Large intestine (tissue), 3 donors: ENCODE measurements at regions not wholly inside any gene's neighbourhood (a gene's known extent, or its start where the extent isn't known, plus 50 kb on each side); places are given as distances from the start of the nearest gene placed in this dataset.

ENCODE experiments used
- DNase-seq, 2 donors: peaks; one replicate each; pipeline versions ENCODE4 v3.0.0 to v3.0.0-alpha.2; 2013
- H3K27ac ChIP-seq: one replicate; pipeline ENCODE4 v1.5.1; 2013; ENCODE audit warnings: low read length
- H3K27me3 ChIP-seq: 2 replicates; pipeline ENCODE4 v1.6.1; 2013; ENCODE audit warnings: low read length; ENCODE audit not compliant: control insufficient read depth, insufficient read depth
- H3K36me3 ChIP-seq: 2 replicates; pipeline ENCODE4 v1.6.1; 2013; ENCODE audit warnings: low read length; ENCODE audit not compliant: control insufficient read depth, insufficient read depth
- H3K4me1 ChIP-seq: one replicate; pipeline ENCODE4 v1.6.1; 2013; ENCODE audit warnings: low read length; ENCODE audit not compliant: control insufficient read depth, insufficient read depth
- H3K4me3 ChIP-seq: one replicate; pipeline ENCODE4 v1.5.1; 2013; ENCODE audit warnings: low read length
- H3K9me3 ChIP-seq: one replicate; pipeline ENCODE4 v1.6.1; 2013; ENCODE audit warnings: mild to moderate bottlenecking, low read depth, low read length, moderate library complexity; ENCODE audit not compliant: control insufficient read depth
- WGBS: methylation state at CpG from one replicate; pipeline ENCODE4 v1.1.5; 2013; ENCODE audit warnings: low lambda C conversion rate; ENCODE audit not compliant: insufficient coverage; 5-methylcytosine and 5-hydroxymethylcytosine counted together

GRCh38 chr17:27226611-27227230, 67.2 kb upstream of the WSB1 start:
- H3K4me3 ChIP-seq: no peak overlapping the region
- no peak for DNase-seq

DNA sequence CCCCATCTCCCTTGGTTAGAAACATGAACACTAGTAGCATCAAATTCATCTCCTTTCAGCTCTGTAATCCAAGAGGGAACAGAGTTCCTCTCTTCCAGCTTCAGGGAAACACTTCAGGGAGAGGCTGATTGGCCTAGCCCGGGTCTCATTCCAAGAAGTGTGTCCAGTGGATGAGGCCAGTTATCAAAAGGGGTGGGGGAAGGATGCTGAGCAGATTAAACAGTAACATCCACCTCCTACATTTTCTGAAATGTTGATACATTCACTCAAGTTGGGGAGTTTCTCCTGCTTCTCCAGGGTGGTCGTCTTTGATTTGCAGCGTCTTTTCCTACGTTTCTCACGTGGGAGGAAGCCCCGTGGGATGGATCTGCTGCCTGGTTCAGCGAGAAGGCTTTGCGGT, 62.9 kb upstream of the WSB1 start:
- Histone ChIP-seq H3K9me3 (no peaks in the 10 kb centered on the region), H3K27me3 (no peaks in the 10 kb centered on the region), H3K36me3 (no peaks in the 10 kb centered on the region), H3K27ac (no peak overlapping the region), H3K4me3 (no peak overlapping the region), H3K4me1 (no peaks in the 10 kb centered on the region)
- no peak for DNase-seq
- WGBS: 80% methylated on average over 1 of the region's 8 CpGs

More at GRCh38 chr17:27226611-27227230, 67.2 kb upstream of the WSB1 start:
- no peaks in the 10 kb centered on the region for H3K27me3 ChIP-seq
- WGBS: no CpG with 5 or more reads among the region's 4 CpGs
- no peaks in the 10 kb centered on the region for H3K9me3 ChIP-seq
- no peaks in the 10 kb centered on the region for H3K36me3 ChIP-seq
- H3K27ac ChIP-seq: no peak overlapping the region
- H3K4me1 ChIP-seq: no peaks in the 10 kb centered on the region

DNA sequence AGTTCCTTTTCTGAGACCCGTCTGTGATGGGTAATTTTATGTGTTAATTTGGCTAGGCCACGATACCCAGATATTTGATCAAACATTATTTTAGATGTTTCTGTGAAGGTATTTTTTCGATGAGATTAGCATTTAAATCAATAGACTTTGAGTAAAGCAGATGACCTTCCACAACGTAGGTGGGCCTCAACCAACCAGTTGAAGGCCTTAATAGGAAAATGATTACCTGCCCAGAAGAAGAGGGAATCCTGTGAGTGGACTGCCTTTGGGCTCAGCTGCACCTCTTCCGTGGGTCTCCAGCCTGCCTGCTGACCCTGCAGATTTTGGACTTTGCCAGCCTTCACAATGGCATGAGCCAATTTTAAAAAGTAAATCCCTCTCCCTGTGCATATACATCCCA, 61.6 kb upstream of the WSB1 start:
- Histone ChIP-seq H3K4me3 (no peak overlapping the region), H3K27me3 (no peaks in the 10 kb centered on the region), H3K4me1 (no peaks in the 10 kb centered on the region), H3K27ac (no peak overlapping the region), H3K36me3 (no peaks in the 10 kb centered on the region), H3K9me3 (no peaks in the 10 kb centered on the region)
- WGBS: no CpG with 5 or more reads among the region's 5 CpGs
- no peak for DNase-seq

GRCh38 chr17:27233059-27233458, 60.9 kb upstream of the WSB1 start:
- H3K4me1 ChIP-seq: no peaks in the 10 kb centered on the region
- H3K27me3 ChIP-seq: no peaks in the 10 kb centered on the region
- DNase-seq: no peak
- H3K27ac ChIP-seq: no peak overlapping the region
- H3K36me3 ChIP-seq: no peaks in the 10 kb centered on the region
- WGBS: no CpG with 5 or more reads among the region's 3 CpGs
- no peaks in the 10 kb centered on the region for H3K9me3 ChIP-seq
- no peak overlapping the region for H3K4me3 ChIP-seq

GRCh38 chr17:27233776-27234175, 60.1 kb upstream of the WSB1 start:
- H3K27me3 ChIP-seq: no peaks in the 10 kb centered on the region
- H3K4me3 ChIP-seq: no peak overlapping the region
- 80% methylated on average over 1 of the region's 5 CpGs for WGBS
- no peak for DNase-seq
- H3K4me1 ChIP-seq: no peaks in the 10 kb centered on the region
- H3K9me3 ChIP-seq: no peaks in the 10 kb centered on the region
- no peak overlapping the region for H3K27ac ChIP-seq
- H3K36me3 ChIP-seq: no peaks in the 10 kb centered on the region

DNA sequence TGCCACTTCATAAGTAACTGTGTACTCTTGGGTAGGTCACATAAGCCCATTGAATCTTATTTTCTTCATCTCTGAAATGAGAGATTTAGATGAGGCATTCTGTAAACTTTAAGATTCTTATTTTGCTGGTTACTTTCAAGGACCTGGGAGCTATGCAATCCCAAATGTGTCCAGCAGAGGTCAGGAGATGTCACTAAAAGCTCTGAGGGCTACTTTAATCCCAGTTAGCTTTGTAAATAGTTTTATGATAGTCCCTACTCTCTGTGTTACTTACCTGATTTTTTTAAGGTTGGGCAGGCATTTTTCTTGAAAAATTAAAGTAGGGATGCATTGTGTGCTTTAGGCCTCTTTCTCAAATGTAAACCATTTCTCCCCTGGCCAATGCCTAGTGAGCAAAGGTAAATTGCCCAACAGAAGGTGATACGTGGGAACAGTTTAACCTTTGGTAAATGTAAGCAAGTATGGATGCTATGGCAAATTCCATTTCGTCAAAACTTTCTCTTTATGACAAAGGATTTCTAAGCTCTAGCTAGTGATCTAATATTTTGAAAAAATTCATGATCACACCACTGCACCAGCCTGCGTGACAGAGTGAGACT, 57.1 kb upstream of the WSB1 start:
- WGBS: no CpG with 5 or more reads among the region's 3 CpGs
- Histone ChIP-seq H3K27ac (no peak overlapping the region), H3K4me3 (no peak overlapping the region), H3K4me1 (no peaks in the 10 kb centered on the region), H3K27me3 (no peaks in the 10 kb centered on the region), H3K36me3 (no peaks in the 10 kb centered on the region), H3K9me3 (no peaks in the 10 kb centered on the region)
- peak; percentile 60 to 68 for DNase-seq

- H3K27me3 ChIP-seq: no peaks in the 10 kb centered on the region
- H3K4me1 ChIP-seq: no peaks in the 10 kb centered on the region
- DNase-seq: no peak
- no peak overlapping the region for H3K4me3 ChIP-seq
- no peaks in the 10 kb centered on the region for H3K36me3 ChIP-seq
- no peaks in the 10 kb centered on the region for H3K9me3 ChIP-seq
- no peak overlapping the region for H3K27ac ChIP-seq
- WGBS: no CpG with 5 or more reads among the region's 7 CpGs
Measured at GRCh38 chr17:27237890-27238289, 56.0 kb upstream of the WSB1 start.

DNA sequence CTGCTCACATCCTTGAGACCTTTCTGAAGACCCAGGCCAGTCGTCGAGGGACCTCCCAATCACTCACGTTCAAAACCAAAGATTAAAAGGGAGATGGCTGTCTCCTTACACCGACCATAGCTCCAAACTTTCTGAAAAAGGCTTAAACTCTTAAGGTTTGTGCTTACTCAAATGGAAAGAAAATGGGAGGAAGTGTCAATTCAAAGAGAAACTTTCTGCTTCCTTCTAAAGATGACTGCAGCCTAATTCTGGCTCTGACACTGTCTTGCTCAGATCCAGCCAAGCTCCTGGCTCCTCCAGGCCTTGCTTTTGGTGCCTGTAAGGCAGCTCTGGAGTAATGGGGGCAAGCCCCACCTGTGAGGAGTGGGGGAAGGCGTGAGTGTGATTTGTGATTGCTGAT, 54.9 kb upstream of the WSB1 start:
- no peak overlapping the region for H3K27ac ChIP-seq
- H3K36me3 ChIP-seq: no peaks in the 10 kb centered on the region
- no peaks in the 10 kb centered on the region for H3K27me3 ChIP-seq
- no CpG with 5 or more reads among the region's 5 CpGs for WGBS
- H3K4me3 ChIP-seq: no peak overlapping the region
- H3K9me3 ChIP-seq: no peaks in the 10 kb centered on the region
- no peaks in the 10 kb centered on the region for H3K4me1 ChIP-seq
- DNase-seq: no peak

DNA sequence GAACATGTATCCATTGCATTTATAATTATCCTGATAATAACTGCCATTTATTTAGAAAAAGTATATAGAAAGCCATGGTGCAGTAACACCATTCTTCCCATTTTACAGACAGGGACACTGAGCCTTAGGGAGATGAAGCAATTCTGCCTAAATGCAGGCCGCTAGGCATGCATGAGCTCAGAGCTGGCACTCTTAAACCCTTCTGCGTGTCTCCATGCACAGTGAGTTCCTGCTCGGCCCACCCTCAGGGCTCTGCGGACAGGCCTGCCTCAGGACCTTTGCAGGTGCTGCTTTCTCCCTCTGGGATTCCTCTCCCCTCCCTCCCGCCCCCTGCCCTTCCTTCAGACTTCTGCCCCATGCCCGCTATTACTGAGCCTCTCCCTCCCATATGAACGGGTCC, 54.3 kb upstream of the WSB1 start:
- Histone ChIP-seq H3K27ac (no peak overlapping the region), H3K27me3 (no peaks in the 10 kb centered on the region), H3K4me1 (peaks cover 3% of the 10 kb centered on the region), H3K9me3 (no peaks in the 10 kb centered on the region), H3K4me3 (no peak overlapping the region), H3K36me3 (no peaks in the 10 kb centered on the region)
- DNase-seq: no peak
- 57% methylated on average over 2 of the region's 7 CpGs for WGBS

DNA sequence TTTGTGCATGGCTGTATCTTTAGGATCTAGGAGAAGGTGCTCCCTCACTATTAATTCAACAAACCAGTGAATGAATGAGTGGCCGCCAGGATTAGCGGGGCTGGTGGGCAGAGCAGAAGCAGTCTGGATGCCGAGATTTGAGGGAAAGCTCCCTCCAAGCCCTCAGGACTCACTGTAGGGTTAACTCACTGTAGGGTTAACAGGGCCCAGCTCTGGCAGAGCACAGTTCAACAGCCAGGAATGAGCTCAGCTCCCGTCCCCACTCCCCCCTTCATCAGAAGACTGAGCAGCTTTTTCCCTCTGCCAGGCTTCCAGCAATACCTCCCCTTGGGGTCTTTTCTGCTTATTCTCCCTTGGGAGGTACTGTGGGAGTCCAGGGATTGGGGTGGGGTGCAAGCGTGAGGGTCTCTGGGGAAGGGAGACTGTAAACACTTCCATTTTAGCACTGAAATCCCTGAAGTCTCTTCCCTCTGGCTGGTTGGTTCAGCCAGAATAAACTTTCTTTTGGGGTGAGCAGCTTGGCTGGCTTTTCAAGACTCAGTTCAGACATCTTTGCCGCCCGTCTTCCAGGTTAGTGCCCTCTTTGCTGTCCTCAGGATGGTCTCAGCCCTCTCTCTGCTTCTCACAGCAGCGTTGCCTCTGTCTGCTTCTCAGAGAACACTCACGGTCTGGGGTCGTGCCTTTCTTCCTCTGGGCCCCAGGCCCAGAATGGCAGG, 53.7 kb upstream of the WSB1 start:
- Histone ChIP-seq H3K27ac (no peak overlapping the region), H3K4me3 (no peak overlapping the region), H3K9me3 (no peaks in the 10 kb centered on the region), H3K27me3 (no peaks in the 10 kb centered on the region), H3K4me1 (peaks cover 6% of the 10 kb centered on the region), H3K36me3 (no peaks in the 10 kb centered on the region)
- 60% methylated on average over 1 of the region's 10 CpGs for WGBS
- no peak for DNase-seq

GRCh38 chr17:27240802-27241155, 53.1 kb upstream of the WSB1 start:
- Histone ChIP-seq H3K9me3 (no peaks in the 10 kb centered on the region), H3K36me3 (no peaks in the 10 kb centered on the region), H3K27me3 (no peaks in the 10 kb centered on the region), H3K4me1 (peaks cover 6% of the 10 kb centered on the region), H3K4me3 (no peak overlapping the region), H3K27ac (no peak overlapping the region)
- no CpG with 5 or more reads among the region's 5 CpGs for WGBS
- DNase-seq: no peak
